Umbilical cord (tissue), 1 donor: ENCODE measurements at regions not wholly inside any gene's neighbourhood (a gene's known extent, or its start where the extent isn't known, plus 50 kb on each side); places are given as distances from the start of the nearest gene placed in this dataset.
"Not testable (repeated sequence)": the region's sequence is repeated elsewhere in the genome, so short reads cannot be mapped to it uniquely, and the experiment has no call there.

Source experiments
- DNase-seq: peaks from one replicate; pipeline ENCODE4 v3.0.0-alpha.2; 2015; ENCODE audit warnings: low spot score

- DNase-seq: no peak
Measured at GRCh38 chr1:58064166-58064565, 482.4 kb downstream of the OMA1 start.

DNA sequence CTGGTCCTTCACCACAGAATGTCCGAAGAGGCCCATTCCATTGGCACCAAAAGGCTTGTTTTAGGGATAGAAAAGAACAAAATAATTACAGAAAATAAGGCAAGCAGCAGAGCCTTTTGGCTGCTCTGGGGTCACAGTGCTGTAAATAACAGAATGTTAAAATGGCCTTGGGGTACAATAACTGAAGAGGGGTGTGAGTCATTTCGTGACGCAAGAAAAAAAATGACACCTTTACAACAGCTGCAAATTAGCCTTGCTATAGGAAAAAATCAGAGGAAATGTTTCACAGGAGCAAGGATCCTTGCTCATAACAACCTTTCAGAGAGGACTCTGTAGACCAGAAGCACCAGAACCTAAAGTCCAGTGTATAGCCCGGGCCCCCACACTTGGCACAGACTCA lies 483.4 kb downstream of the OMA1 start:
- no peak for DNase-seq

DNA sequence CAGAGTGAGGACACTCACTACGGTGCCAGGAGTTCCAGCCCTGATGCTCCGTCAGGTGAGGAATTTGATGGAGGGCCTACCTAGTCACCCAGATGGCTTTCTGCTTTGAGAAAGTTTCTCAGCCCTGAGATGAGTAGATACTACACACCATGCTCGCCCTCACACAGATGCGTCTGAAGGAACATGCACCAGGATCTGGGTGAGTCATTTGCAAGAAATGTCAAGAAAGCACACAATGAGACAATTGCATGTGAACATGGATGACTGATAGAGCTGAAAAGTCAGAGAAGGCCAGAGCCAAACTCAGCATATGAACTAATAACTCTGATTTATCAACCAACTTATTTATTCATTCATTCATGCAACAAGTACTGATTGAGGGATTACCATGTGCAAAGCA lies 483.9 kb downstream of the OMA1 start:
- no peak for DNase-seq

DNA sequence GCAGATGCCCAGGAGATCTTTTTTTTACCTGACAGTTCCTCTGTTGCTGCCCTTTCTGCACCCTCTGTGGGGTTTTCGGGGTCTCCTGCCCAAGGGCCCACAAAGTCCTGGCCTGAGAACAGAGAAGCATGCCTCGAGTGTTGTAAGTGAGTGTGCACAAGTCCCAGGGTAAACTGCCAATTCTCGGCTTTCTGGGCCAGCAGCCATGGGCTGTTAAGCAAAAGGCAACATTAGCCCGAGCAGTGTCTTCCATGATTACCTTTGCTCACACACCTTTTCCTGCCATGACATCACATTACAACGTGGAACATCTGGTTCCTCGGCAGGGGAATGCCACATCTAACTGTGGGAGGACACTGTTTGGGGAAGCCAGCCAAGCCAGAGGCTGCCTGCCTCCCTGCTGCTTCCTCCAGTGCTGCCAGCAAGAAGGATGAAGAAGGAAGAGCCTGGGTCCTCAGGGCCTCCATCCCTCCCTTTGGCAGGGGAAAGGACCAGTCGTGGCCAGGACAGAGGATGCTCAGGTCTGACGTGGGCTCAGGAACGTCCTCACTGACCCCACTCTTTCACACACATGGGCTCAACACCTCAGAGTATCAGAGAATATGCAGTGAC lies 485.9 kb downstream of the OMA1 start:
- DNase-seq: no peak

DNA sequence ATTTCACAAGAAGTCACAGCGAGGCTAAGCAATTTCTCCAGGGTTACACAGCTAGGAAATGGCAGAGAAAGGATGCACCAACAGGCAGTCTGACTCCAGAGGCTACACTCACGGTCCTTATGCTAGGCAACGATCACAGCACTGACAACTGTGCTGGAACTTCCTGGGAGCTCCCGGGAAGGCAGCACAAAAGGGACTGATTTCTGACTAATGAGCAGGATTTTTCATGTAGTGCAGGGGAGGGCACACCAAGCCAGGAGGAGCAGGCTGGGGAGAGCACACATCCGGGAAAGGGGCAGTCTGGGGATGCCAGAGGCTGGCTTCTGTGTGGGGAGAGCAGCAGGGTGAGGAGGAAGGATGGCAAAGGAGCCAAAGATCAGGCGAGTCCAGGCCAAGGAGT lies 486.7 kb downstream of the OMA1 start:
- no peak for DNase-seq

DNA sequence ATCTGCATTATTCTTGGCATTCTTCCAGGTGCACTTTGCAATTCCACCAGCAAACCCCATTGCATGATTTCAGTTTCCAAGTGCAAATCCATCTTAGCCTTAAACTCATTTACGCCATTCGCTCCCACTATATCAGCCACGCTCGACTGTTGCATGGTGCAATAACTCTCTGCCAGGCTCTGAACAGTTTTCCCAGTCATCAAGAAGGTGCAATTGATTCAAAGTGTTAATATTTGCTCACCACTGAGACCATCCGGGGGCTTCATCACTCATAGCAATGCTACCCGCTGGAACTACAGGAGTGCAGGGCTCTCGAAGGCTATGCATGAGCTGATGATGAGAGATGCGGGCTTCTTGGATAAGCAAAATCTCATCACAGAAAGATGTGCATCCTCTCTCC lies 488.2 kb downstream of the OMA1 start:
- DNase-seq: no peak

GRCh38 chr1:58057826-58058225 lies 488.7 kb downstream of the OMA1 start:
- DNase-seq: no peak

GRCh38 chr1:58051187-58051586 lies 495.3 kb downstream of the OMA1 start:
- DNase-seq: not testable (repeated sequence)

DNA sequence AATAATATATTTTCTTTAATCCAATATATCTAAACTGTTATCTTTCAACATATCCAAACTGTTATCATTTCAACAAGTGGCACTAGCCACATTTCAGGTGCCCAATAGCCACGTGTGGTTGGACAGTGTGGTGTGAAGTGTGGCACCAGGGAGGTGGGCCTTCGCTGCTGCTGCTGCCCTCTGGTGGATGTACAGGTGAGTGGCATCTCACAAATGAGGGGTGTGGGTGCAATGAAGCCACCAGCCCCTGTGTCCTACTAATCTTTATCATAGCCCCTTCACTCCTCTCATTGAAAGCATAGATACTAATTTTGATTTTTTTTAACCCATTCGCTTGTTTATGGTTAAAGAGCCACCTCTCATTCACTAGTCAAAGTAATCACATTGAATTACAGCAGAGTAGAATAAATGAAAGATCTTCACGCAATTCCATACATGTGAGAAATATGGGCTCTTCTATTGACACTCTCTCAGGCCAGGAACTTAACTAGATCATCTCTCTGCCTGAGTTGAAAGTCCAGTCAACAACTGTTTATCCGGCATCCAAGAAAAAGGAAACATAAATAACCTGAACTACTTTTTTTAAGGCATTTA lies 499.2 kb downstream of the OMA1 start:
- no peak for DNase-seq

GRCh38 chr1:58045094-58045705 lies 501.3 kb downstream of the OMA1 start:
- DNase-seq: no peak

GRCh38 chr1:58041621-58042020 lies 504.9 kb downstream of the OMA1 start:
- no peak for DNase-seq

GRCh38 chr1:58038574-58038973 lies 508.0 kb downstream of the OMA1 start:
- DNase-seq: no peak

DNA sequence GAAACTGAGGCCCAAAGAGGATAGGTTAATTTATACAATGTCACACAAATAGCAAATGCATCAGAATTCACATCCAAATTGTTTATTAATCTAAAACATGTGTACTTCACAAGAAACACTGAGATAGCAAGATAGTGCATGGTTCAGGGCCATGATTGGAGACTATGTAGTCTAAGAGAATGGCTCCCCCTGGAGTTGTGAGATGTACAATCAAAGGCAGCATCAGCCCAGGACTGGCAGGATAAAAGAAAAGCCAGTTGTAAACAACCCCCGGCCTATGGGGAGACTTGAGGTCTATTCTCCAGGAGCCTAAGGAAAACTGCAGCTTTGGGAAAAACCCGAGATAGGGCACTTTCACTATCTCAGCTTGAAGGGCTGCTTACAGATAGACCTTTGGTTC lies 511.0 kb downstream of the OMA1 start:
- DNase-seq: no peak

GRCh38 chr1:58033311-58033710 lies 513.2 kb downstream of the OMA1 start:
- no peak for DNase-seq

DNA sequence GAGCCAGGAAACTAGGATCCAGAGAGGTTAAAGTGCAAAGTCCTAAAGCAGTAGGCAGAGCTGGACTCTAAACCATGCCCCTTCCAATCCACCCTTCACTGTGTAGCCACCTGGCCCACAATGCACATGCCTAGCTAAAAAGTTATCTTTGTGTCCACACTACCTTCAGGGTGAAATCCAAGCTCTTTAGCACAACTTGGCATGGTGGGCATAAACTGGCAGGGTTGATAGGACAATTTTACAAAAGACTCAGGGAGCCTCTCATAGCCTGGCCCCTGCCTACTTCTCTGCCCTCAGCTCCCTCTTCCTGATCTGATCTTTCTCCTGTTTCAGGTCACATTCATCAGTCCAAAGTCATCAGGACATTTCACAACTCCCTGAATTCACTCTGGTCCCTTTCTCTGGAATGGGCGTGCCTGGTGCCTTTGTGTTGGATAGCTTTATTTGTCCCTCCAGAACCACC lies 513.9 kb downstream of the OMA1 start:
- DNase-seq: no peak

GRCh38 chr1:58031416-58031815 lies 515.1 kb downstream of the OMA1 start:
- no peak for DNase-seq

DNA sequence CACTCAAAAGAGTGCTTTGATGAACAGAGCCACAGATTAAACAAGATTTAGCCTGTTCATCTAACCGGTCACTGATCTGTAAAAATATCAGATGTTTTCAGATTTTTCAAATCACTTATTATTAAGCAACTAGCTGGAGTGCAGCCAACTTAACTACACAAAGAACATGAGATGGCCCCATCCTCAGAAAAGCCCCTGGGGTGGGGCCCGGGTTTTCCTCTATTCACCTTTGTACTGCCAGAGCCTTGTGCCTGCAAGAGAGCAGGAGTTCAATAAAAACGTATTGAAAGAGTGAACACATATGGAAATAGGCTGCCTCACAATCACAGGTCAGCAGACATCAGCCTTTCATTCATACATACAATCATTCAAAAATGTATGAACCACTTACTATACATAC lies 516.1 kb downstream of the OMA1 start:
- no peak for DNase-seq

GRCh38 chr1:58017641-58018040 lies 528.9 kb downstream of the OMA1 start:
- no peak for DNase-seq

DNA sequence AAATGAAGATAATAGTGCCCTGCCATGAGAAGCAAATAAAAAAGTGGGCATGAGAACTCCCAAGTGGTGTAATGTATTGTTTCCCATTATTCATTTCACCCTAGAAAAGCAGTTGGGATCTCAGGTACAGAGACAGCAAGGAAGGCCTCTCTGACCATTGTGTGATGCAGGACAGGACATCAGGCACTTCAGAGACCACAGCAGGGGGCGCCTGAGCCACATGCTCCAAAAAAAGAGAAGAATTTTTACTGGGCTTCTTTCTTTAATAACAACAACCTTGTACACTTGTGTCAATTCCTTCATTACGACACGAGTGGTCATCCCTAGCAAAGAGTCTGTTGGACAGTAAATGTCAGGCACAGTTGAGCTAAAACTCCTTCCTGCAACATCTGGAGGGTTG lies 533.3 kb downstream of the OMA1 start:
- DNase-seq: no peak

DNA sequence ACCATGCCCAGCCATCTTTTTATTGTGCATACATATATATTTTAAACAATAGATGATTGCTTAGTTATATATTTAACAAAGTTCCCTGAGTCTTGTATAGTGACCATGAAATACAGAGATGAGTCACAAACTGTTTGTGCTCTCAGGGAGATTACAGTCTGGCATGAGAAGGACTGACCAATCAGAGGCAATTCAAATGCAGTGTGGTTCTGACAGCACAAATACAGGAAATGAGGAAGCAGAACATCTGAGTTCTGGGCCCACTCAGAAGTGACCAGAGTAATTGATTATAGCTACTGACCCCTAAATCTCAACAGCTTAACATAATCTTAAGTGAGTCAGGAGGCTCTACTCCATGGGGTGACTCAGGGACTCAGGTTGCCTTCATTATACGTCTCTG lies 534.5 kb downstream of the OMA1 start:
- no peak for DNase-seq

GRCh38 chr1:58006421-58007046 lies 540.0 kb downstream of the OMA1 start:
- DNase-seq: no peak

- no peak for DNase-seq
Measured at GRCh38 chr1:58005212-58005611, 541.3 kb downstream of the OMA1 start.

DNA sequence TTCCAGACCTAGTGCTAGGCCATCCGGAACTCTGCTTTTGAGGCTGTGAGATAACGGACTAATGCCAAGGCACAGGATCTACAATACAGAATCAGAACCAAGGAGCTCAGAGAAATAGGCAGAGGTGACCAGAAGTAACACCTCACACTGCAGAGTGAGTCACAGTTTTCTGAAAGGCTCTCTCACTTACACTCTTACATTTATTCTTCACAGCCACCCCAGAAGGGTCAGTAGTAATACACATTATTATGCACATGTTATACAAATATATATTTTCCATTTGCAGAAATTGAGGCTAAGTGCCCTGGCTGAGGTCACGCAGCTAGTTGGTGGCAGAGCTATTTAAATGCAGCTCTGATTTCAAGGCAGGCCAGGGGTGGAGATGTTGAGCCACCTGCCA lies 542.5 kb downstream of the OMA1 start:
- no peak for DNase-seq
